Testis (tissue), 2 donors: ENCODE measurements at regions not wholly inside any gene's neighbourhood (a gene's known extent, or its start where the extent isn't known, plus 50 kb on each side); places are given as distances from the start of the nearest gene placed in this dataset.

Experiments
- CTCF ChIP-seq, 3 experiments: fragments of 450-650 bp in 2 of 3; fragments of 200-600 bp in 1 of 3; sonication (generic) in 1 of 3; IDR thresholded peaks; one replicate each; pipeline ENCODE4 v1.5.1; 2016 to 2019; ENCODE audit warnings: antibody characterized with exemption in 3 of 3, mild to moderate bottlenecking in 2 of 3, moderate library complexity in 1 of 3
- POLR2A ChIP-seq: fragments of 450-650 bp; IDR thresholded peaks from one replicate; pipeline ENCODE4 v1.6.1; 2017; ENCODE audit warnings: antibody characterized with exemption, mild to moderate bottlenecking, moderate library complexity

- TF ChIP-seq CTCF (IDR thresholded peaks at IDR 0.05) (no peak), POLR2A (no peak)
Observed at GRCh38 chr1:228945885-228946284, 210.6 kb downstream of the RHOU start.
